WTC11 (cell line): ENCODE measurements at regions not wholly inside any gene's neighbourhood (a gene's known extent, or its start where the extent isn't known, plus 50 kb on each side); places are given as distances from the start of the nearest gene placed in this dataset.

Source experiments
- ATAC-seq: fragments of 200-7000 bp; cut with Tn5 transposase; 2 replicates; pipeline ENCODE4 v1.10.0; 2021; ENCODE audit warnings: mild to moderate bottlenecking, moderate library complexity
- CTCF ChIA-PET: fragments of 300-600 bp; sonication (Branson Sonifier 250); formaldehyde crosslinking; loops from one replicate; lab custom pipeline; 2021; ENCODE audit warnings: antibody characterized with exemption; lab: Charles Lee
- POLR2A ChIA-PET: fragments of 350-600 bp; sonication (Branson Sonifier 250); formaldehyde crosslinking; loops from one replicate; lab custom pipeline; 2021; ENCODE audit warnings: antibody characterized with exemption; lab: Charles Lee
- DNase-seq: peaks from one replicate; pipeline ENCODE4 v3.0.0; 2021; ENCODE audit warnings: low spot score
- H3K27ac Mint-ChIP-seq: 2 replicates; pipeline ENCODE4 v1.8.0; 2021; ENCODE audit warnings: mixed read lengths
- H3K27me3 Mint-ChIP-seq: 2 replicates; pipeline ENCODE4 v1.8.0; 2021; ENCODE audit warnings: low read depth, mild to moderate bottlenecking, moderate library complexity, mixed read lengths
- H3K36me3 Mint-ChIP-seq: 2 replicates; pipeline ENCODE4 v1.8.0; 2021; ENCODE audit warnings: mixed read lengths
- H3K4me1 Mint-ChIP-seq: 2 replicates; pipeline ENCODE4 v1.8.0; 2022; ENCODE audit warnings: mixed read lengths
- H3K4me3 Mint-ChIP-seq: 2 replicates; pipeline ENCODE4 v1.8.0; 2021; ENCODE audit warnings: mild to moderate bottlenecking, moderate library complexity, mixed read lengths
- H3K9me3 Mint-ChIP-seq: 2 replicates; pipeline ENCODE4 v1.8.0; 2021; ENCODE audit warnings: mixed read lengths
- AFF4 ChIP-seq: sonication (generic); formaldehyde crosslinking; IDR thresholded peaks from 2 replicates; pipeline ENCODE4 v1.8.1; 2023; ENCODE audit warnings: mild to moderate bottlenecking, missing genetic modification reagents, borderline replicate concordance
- CREB1 ChIP-seq: sonication (generic); formaldehyde crosslinking; IDR thresholded peaks from 2 replicates; pipeline ENCODE4 v1.8.0; 2023; ENCODE audit warnings: mild to moderate bottlenecking, missing genetic modification reagents
- E2F5 ChIP-seq: sonication (generic); formaldehyde crosslinking; IDR thresholded peaks from 2 replicates; pipeline ENCODE4 v1.8.1; 2022; ENCODE audit warnings: mild to moderate bottlenecking, moderate library complexity, missing genetic modification reagents
- ELF4 ChIP-seq: sonication (generic); formaldehyde crosslinking; IDR thresholded peaks from 2 replicates; pipeline ENCODE4 v1.8.1; 2022; ENCODE audit warnings: low read depth, mild to moderate bottlenecking, moderate library complexity, missing genetic modification reagents
- HMGA2 ChIP-seq: fragments of 250-450 bp; sonication (Bioruptor Pico); IDR thresholded peaks from 2 replicates; pipeline ENCODE4 v1.4.0; 2021; ENCODE audit warnings: mild to moderate bottlenecking, moderate library complexity
- NFATC4 ChIP-seq: fragments of 250-450 bp; sonication (Bioruptor Pico); IDR thresholded peaks from 2 replicates; pipeline ENCODE4 v1.9.0; 2021; ENCODE audit warnings: mild to moderate bottlenecking
- NFE2L1 ChIP-seq: sonication (generic); formaldehyde crosslinking; IDR thresholded peaks from 2 replicates; pipeline ENCODE4 v1.8.1; 2023; ENCODE audit warnings: missing genetic modification reagents
- NR2C2 ChIP-seq: sonication (generic); formaldehyde crosslinking; IDR thresholded peaks from 2 replicates; pipeline ENCODE4 v1.8.0; 2022; ENCODE audit warnings: mild to moderate bottlenecking, missing genetic modification reagents
- PRDM15 ChIP-seq: sonication (generic); formaldehyde crosslinking; IDR thresholded peaks from 2 replicates; pipeline ENCODE4 v1.8.0; 2022; ENCODE audit warnings: missing genetic modification reagents
- PREB ChIP-seq: sonication (generic); formaldehyde crosslinking; IDR thresholded peaks from 2 replicates; pipeline ENCODE4 v1.8.1; 2022; ENCODE audit warnings: mild to moderate bottlenecking, missing genetic modification reagents, moderate library complexity, borderline replicate concordance
- RELA ChIP-seq: sonication (generic); formaldehyde crosslinking; IDR thresholded peaks from 2 replicates; pipeline ENCODE4 v1.8.1; 2022; ENCODE audit warnings: missing genetic modification reagents, mild to moderate bottlenecking, borderline replicate concordance
- ZNF396 ChIP-seq: fragments of 250-450 bp; sonication (Bioruptor Pico); IDR thresholded peaks from 2 replicates; pipeline ENCODE4 v1.8.0; 2021; ENCODE audit warnings: mild to moderate bottlenecking, moderate library complexity, borderline replicate concordance
- ZNF423 ChIP-seq: fragments of 250-450 bp; sonication (Bioruptor Pico); IDR thresholded peaks from 2 replicates; pipeline ENCODE4 v2.1.2; 2022; ENCODE audit warnings: mild to moderate bottlenecking, moderate library complexity
- ZNF671 ChIP-seq: fragments of 250-450 bp; sonication (Bioruptor Pico); IDR thresholded peaks from 2 replicates; pipeline ENCODE4 v1.8.0; 2021; ENCODE audit warnings: mild to moderate bottlenecking

GRCh38 chr4:119794113-119794512, 165.5 kb upstream of the PDE5A start (continued):
- TF ChIP-seq E2F5 (CRISPR knock-in tag), result no peak

- no peak overlapping the region for H3K4me3 Mint-ChIP-seq
- ChIA-PET CTCF (interaction anchor here (1.6 kb wide), 1 partner anchor 160 kb away, joined by 5 read pairs; the partner anchor contains the start of gene PDE5A), POLR2A (no interaction called here)
- H3K27ac Mint-ChIP-seq, result no peak overlapping the region; the same call in 1 of the 2 replicates
- peaks cover 7% of the 10 kb centered on the region for H3K4me1 Mint-ChIP-seq
- TF ChIP-seq HMGA2 (CRISPR knock-in tag) (no peak), NFATC4 (CRISPR knock-in tag) (no peak), ZNF671 (no peak), PRDM15 (CRISPR knock-in tag) (no peak), RELA (CRISPR knock-in tag) (no peak), ELF4 (no peak), NR2C2 (CRISPR knock-in tag) (no peak), ZNF396 (CRISPR knock-in tag) (no peak), AFF4 (CRISPR knock-in tag) (no peak), NFE2L1 (no peak), CREB1 (CRISPR knock-in tag) (no peak), PREB (CRISPR knock-in tag) (no peak), ZNF423 (no peak)
- H3K27me3 Mint-ChIP-seq, result no peaks in the 10 kb centered on the region
- DNase-seq (no peak), ATAC-seq (peak; percentile 78)
- H3K36me3 Mint-ChIP-seq, result peaks cover 15% of the 10 kb centered on the region
- peaks cover 27% of the 10 kb centered on the region for H3K9me3 Mint-ChIP-seq
These were observed 160.0 kb upstream of the PDE5A start for GRCh38 chr4:119788349-119789266.
